Stimulated activated CD4-positive, alpha-beta T cell treated with anti-CD3 and anti-CD28 coated beads, Interleukin-12 subunit alpha, Interleukin-12 subunit beta, amount 100 ng/mL, for 24 hours (primary cell): ENCODE measurements at regions not wholly inside any gene's neighbourhood (a gene's known extent, or its start where the extent isn't known, plus 50 kb on each side); places are given as distances from the start of the nearest gene placed in this dataset.
"Not testable (repeated sequence)": the region's sequence is repeated elsewhere in the genome, so short reads cannot be mapped to it uniquely, and the experiment has no call there.

Source experiments
- DNase-seq, 2 experiments: peaks; one replicate each; pipeline ENCODE4 v3.0.0-alpha.2; 2020; ENCODE audit warnings: low read depth in 2 of 2

- DNase-seq: no peak
Observed at GRCh38 chr1:188166654-188167053, 1337.9 kb downstream of the PLA2G4A start.

GRCh38 chr1:188169971-188170370 is 1341.2 kb downstream of the PLA2G4A start:
- DNase-seq: no peak

- DNase-seq: no peak
Observed at GRCh38 chr1:188170411-188170810, 1341.7 kb downstream of the PLA2G4A start.

GRCh38 chr1:188170935-188171334 is 1342.2 kb downstream of the PLA2G4A start:
- no peak for DNase-seq

- DNase-seq: not testable (repeated sequence)
Observed at GRCh38 chr1:188182063-188182462, 1353.3 kb downstream of the PLA2G4A start.

- no peak for DNase-seq
Observed at GRCh38 chr1:188188317-188188716, 1359.6 kb downstream of the PLA2G4A start.

- no peak for DNase-seq
Observed at GRCh38 chr1:188194916-188195315, 1366.2 kb downstream of the PLA2G4A start.

GRCh38 chr1:188218289-188218688 is 1389.5 kb downstream of the PLA2G4A start:
- DNase-seq: no peak

- no peak for DNase-seq
Observed at GRCh38 chr1:188220051-188220450, 1391.3 kb downstream of the PLA2G4A start.

GRCh38 chr1:188224263-188224662 is 1395.5 kb downstream of the PLA2G4A start:
- DNase-seq: no peak

- no peak for DNase-seq
Observed at GRCh38 chr1:188225975-188226374, 1397.2 kb downstream of the PLA2G4A start.

GRCh38 chr1:188228623-188229022 is 1399.9 kb downstream of the PLA2G4A start:
- no peak for DNase-seq

- DNase-seq: no peak
Observed at GRCh38 chr1:188237573-188238348, 1409.0 kb downstream of the PLA2G4A start.

- DNase-seq: no peak
Observed at GRCh38 chr1:188240772-188241406, 1412.1 kb downstream of the PLA2G4A start.

- no peak for DNase-seq
Observed at GRCh38 chr1:188241629-188242028, 1412.9 kb downstream of the PLA2G4A start.

GRCh38 chr1:188243456-188243855 is 1414.7 kb downstream of the PLA2G4A start:
- DNase-seq: no peak

- no peak for DNase-seq
Observed at GRCh38 chr1:188244681-188245080, 1415.9 kb downstream of the PLA2G4A start.

GRCh38 chr1:188247255-188247654 is 1418.5 kb downstream of the PLA2G4A start:
- no peak for DNase-seq

- no peak for DNase-seq
Observed at GRCh38 chr1:188249811-188250210, 1421.1 kb downstream of the PLA2G4A start.

GRCh38 chr1:188251036-188251435 is 1422.3 kb downstream of the PLA2G4A start:
- DNase-seq: no peak

GRCh38 chr1:188261849-188262248 is 1433.1 kb downstream of the PLA2G4A start:
- DNase-seq: no peak

- DNase-seq: no peak
Observed at GRCh38 chr1:188269956-188270355, 1441.2 kb downstream of the PLA2G4A start.

- no peak for DNase-seq
Observed at GRCh38 chr1:188270497-188270896, 1441.7 kb downstream of the PLA2G4A start.
